SK-N-MC (cell line): ENCODE measurements at regions not wholly inside any gene's neighbourhood (a gene's known extent, or its start where the extent isn't known, plus 50 kb on each side); places are given as distances from the start of the nearest gene placed in this dataset.

ENCODE experiments used
- DNase-seq: peaks from one replicate; pipeline ENCODE4 v3.0.0-alpha.2; 2011; ENCODE audit warnings: low read depth, low spot score
- H3K27ac ChIP-seq: fragments of 200-600 bp; sonication (generic); 2 replicates; pipeline ENCODE4 v1.5.1; 2016; ENCODE audit warnings: mixed run types
- H3K36me3 ChIP-seq: fragments of 200-600 bp; sonication (generic); 2 replicates; pipeline ENCODE4 v1.6.1; 2017; ENCODE audit warnings: antibody characterized with exemption, low read length, mixed read lengths; ENCODE audit not compliant: insufficient read depth
- H3K4me3 ChIP-seq: fragments of 200-600 bp; sonication (generic); 2 replicates; pipeline ENCODE4 v1.5.1; 2016
- H3K9ac ChIP-seq: fragments of 200-600 bp; sonication (generic); 2 replicates; pipeline ENCODE4 v1.8.0; 2017; ENCODE audit warnings: mixed run types, mixed read lengths; ENCODE audit not compliant: insufficient read length
- H3K9me3 ChIP-seq: fragments of 200-600 bp; sonication (generic); 2 replicates; pipeline ENCODE4 v1.6.1; 2017; ENCODE audit warnings: low read depth, mild to moderate bottlenecking, antibody characterized with exemption, low read length, moderate library complexity, mixed read lengths
- EZH2 ChIP-seq: fragments of 200-600 bp; sonication (generic); IDR thresholded peaks from one replicate; pipeline ENCODE4 v1.6.1; 2017; ENCODE audit warnings: antibody characterized with exemption
- FOXP2 ChIP-seq: optimal IDR thresholded peaks from 2 replicates; pipeline ENCODE3; 2011; ENCODE audit warnings: mild to moderate bottlenecking, moderate library complexity; ENCODE audit not compliant: insufficient read depth; ENCODE audit errors: extremely low read length, control extremely low read depth
- POLR2AphosphoS5 ChIP-seq: IDR thresholded peaks from 2 replicates; pipeline ENCODE4 v1.6.1; 2012; ENCODE audit warnings: mild to moderate bottlenecking, low read depth, low read length, borderline replicate concordance

DNA sequence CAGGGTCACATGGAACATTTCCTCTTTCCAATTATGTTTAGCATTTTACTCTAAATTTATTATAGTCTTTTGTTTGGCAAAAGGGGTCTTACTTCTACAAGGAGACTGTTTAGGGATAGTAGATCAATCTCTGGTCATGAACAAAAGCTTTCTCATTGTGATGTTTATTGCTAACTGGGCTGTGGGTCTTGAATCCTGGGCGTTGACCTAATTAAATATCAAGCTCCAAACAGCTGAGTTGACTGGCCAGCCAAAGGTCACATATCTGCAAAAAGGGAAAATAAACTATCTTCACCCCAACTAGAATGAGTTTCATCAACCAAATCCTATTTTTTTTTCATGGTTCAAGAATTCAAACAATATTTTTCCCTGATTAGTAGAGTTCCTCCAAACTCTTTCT lies 245.4 kb upstream of the TUT7 start:
- H3K9me3 ChIP-seq, result no peaks in the 10 kb centered on the region
- TF ChIP-seq FOXP2 (no peak), POLR2AphosphoS5 (no peak), EZH2 (no peak)
- H3K4me3 ChIP-seq, result no peak overlapping the region
- H3K27ac ChIP-seq, result no peak overlapping the region
- H3K36me3 ChIP-seq, result no peaks in the 10 kb centered on the region
- no peak overlapping the region for H3K9ac ChIP-seq
- no peak for DNase-seq

DNA sequence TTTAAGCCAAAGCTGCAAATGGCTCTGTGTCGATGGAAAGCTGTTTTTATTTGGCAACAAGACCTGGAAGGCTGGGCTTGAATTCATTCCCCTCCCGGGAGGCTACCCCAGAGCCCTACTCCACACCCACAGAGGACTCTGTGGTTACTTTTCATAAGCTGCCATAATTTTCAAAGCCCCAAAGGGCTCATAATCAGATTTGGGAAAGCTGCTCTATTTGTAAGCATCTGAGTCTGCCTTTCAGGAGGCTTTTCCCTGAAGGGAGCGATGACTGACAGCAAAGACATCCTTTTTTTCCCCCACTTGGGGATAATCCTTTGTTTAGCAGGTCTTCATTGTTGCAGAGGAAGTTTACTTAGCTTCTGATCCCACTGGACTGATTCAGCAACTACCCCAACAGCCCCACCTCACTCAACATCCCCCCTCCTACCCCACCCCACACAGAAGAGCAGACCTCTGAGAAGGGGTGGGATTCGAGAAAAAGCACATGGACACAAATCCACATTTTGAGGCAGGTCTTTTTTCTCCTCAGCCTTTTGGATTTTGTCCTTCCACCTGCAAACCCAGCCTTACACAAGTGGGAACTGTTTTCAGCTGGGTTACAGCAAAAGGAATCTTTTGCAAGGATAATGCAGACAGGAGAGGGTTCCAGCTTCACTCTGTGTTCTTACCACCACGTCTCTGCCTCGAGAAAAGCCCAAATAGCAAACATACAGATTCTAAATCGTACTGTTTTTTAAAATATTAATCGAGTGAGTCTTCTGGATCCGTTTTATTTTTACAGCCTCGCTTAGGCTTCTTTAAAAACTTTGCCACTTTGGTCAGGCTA lies 244.4 kb upstream of the TUT7 start:
- peak overlapping the region; percentile 28; the same call in 1 of the 2 replicates for H3K4me3 ChIP-seq
- no peak for TF ChIP-seq EZH2
- TF ChIP-seq POLR2AphosphoS5, result no peak
- TF ChIP-seq FOXP2, result no peak
- no peaks in the 10 kb centered on the region for H3K36me3 ChIP-seq
- no peak for DNase-seq
- peak overlapping the region; percentile 29 for H3K9ac ChIP-seq
- H3K9me3 ChIP-seq, result no peaks in the 10 kb centered on the region
- no peak overlapping the region for H3K27ac ChIP-seq

DNA sequence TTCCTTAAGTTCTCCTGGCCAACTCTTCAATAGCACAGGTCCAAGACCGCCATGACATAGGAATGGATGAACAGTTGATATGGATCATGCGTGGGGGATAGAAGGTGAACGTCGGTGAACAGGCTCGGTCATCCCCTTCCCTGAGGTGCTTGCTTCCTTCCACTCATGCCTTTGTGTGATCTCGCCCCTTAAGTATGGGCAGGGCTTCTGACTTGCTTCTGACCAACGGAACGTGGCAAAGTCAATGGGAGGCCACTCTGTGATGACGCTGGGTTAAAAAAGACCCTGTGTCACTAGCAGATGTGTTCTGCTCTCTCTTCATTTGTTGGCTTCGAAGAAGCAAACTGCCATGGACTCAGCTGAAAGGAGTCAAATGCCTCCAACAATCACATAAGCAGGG lies 240.5 kb upstream of the TUT7 start:
- H3K9me3 ChIP-seq, result no peaks in the 10 kb centered on the region
- no peak overlapping the region for H3K9ac ChIP-seq
- no peaks in the 10 kb centered on the region for H3K36me3 ChIP-seq
- no peak overlapping the region for H3K27ac ChIP-seq
- TF ChIP-seq EZH2 (no peak), FOXP2 (no peak), POLR2AphosphoS5 (no peak)
- DNase-seq, result no peak
- H3K4me3 ChIP-seq, result no peak overlapping the region

DNA sequence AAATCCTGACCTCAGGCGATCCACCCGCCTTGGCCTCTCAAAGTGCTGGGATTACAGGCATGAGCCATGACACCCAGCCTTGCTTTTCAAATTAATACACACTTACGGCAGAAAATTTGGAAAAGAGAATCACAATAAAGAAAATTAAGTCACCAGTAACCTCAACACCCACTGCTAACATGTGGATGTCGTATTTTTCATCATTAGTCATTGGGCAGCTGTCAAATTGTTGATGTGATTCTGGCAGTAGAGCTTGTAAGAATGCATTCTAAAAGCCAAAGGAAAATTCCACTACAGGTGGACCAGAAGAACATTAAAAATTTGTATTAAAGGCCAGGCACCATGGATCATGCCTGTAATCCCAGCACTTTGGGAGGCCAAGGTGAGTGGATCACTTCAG lies 237.3 kb upstream of the TUT7 start:
- H3K9ac ChIP-seq, result no peak overlapping the region
- no peaks in the 10 kb centered on the region for H3K9me3 ChIP-seq
- DNase-seq, result no peak
- H3K36me3 ChIP-seq, result no peaks in the 10 kb centered on the region
- TF ChIP-seq POLR2AphosphoS5 (no peak), FOXP2 (no peak), EZH2 (no peak)
- no peak overlapping the region for H3K27ac ChIP-seq
- H3K4me3 ChIP-seq, result no peak overlapping the region

DNA sequence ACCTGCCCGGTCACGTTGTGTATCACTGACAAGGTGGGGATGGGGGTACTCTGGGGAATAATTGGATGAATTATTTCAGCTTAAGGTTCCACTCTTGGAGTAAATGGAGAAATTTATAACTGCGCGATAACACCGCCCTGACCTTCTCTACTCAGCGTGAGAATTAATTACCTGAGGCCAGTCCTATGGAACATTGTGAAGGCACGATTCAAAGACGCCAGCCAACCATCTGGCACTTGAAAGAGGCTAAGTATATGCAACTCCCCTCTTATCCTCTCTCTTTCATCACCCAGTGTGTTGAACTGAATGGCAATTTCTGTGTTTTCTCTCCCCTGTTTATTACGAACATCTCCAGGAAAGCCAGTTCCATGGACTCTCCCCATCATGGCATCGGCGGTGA lies 235.5 kb upstream of the TUT7 start:
- no peak overlapping the region for H3K4me3 ChIP-seq
- no peaks in the 10 kb centered on the region for H3K9me3 ChIP-seq
- H3K9ac ChIP-seq, result no peak overlapping the region
- DNase-seq, result no peak
- no peaks in the 10 kb centered on the region for H3K36me3 ChIP-seq
- TF ChIP-seq POLR2AphosphoS5 (no peak), FOXP2 (no peak), EZH2 (no peak)
- H3K27ac ChIP-seq, result no peak overlapping the region

DNA sequence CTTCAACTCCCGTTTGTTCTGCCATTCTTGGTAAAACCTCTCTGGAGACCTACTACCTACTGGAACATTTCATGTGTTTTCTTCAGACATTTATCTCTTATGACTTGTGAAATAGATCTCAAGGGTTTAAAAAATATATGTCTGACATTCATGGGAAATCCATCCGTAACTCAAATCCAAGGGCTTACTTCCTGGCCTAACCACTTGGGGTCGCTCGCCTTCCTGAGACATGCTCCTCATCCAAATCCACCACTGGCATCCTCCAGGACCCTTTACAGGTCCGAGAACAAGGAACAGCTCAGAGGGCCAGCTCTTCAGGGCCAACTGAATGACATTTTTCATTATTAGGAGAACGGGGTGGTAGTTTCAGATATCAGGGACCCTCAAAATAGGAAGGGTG lies 235.1 kb upstream of the TUT7 start:
- Histone ChIP-seq H3K4me3 (no peak overlapping the region), H3K27ac (no peak overlapping the region), H3K9me3 (no peaks in the 10 kb centered on the region), H3K36me3 (no peaks in the 10 kb centered on the region), H3K9ac (no peak overlapping the region)
- TF ChIP-seq POLR2AphosphoS5, result no peak
- TF ChIP-seq EZH2, result no peak
- no peak for TF ChIP-seq FOXP2
- DNase-seq, result no peak

DNA sequence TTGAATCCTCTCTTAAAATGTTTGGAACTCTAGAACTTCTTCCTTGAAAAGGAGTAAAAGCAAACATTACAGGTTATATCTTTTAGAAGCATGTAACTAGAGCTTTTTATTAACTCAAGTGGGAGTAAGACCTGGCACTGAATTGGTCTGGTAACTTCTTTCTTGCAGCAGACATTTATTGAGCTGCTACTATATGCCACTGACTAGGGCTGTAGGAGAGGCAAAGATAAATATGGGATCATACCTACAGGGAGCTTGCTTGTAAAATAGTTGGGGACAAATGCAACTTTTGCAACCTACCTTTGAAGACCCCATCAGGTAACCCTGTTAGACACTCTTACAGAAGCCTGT lies 231.9 kb upstream of the TUT7 start:
- no peaks in the 10 kb centered on the region for H3K9me3 ChIP-seq
- no peak overlapping the region for H3K9ac ChIP-seq
- DNase-seq, result no peak
- H3K36me3 ChIP-seq, result no peaks in the 10 kb centered on the region
- TF ChIP-seq POLR2AphosphoS5 (no peak), FOXP2 (no peak), EZH2 (no peak)
- H3K4me3 ChIP-seq, result no peak overlapping the region
- H3K27ac ChIP-seq, result no peak overlapping the region

DNA sequence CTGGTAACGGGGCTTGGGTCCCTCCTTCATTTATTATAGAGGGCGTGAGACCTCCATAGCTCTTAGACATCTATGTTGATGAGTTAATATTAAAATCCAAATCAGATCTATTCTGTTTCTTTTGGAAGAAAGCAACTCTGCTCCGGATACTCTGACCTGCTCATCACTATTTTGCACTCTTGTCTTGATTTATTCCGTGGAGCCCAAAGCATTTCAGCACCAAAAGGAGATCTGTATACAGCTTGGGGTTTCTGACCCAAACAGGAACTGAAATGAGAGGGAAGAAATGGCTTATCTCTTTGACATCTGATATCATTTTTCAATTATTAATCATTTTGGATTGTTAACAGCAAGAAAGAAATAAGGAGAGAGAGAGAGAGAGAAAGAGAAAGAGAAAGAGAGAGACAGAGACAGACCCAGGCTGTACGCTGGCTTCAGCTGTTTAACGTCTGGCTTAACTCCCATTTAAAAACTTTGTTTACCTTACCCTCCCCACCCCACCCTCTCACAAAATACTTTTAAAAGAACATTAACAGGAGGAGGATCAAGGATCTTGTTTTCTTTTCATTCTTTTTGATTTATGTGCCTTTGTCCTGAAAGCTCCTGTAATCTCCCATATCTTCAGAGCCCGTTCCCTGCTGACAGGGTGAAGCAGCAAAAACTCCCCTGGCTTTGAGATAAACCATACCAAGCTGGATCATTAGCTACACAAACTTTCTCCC lies 231.4 kb upstream of the TUT7 start:
- Histone ChIP-seq H3K4me3 (no peak overlapping the region), H3K9ac (no peak overlapping the region), H3K9me3 (no peaks in the 10 kb centered on the region), H3K27ac (no peak overlapping the region), H3K36me3 (no peaks in the 10 kb centered on the region)
- TF ChIP-seq POLR2AphosphoS5 (no peak), EZH2 (no peak), FOXP2 (no peak)
- no peak for DNase-seq
